Left ventricle myocardium inferior (tissue), 1 donor: ENCODE measurements at regions not wholly inside any gene's neighbourhood (a gene's known extent, or its start where the extent isn't known, plus 50 kb on each side); places are given as distances from the start of the nearest gene placed in this dataset.

Experiments used
- DNase-seq: peaks from one replicate; pipeline ENCODE4 v3.0.0-alpha.2; 2020
- H3K27ac ChIP-seq: fragments of 200-600 bp; replicated peaks from 2 replicates; pipeline ENCODE4 v1.8.0; 2021
- H3K27me3 ChIP-seq: fragments of 200-600 bp; 2 replicates; pipeline ENCODE4 v1.8.0; 2021; ENCODE audit warnings: low read depth
- H3K36me3 ChIP-seq: fragments of 200-600 bp; 2 replicates; pipeline ENCODE4 v1.8.0; 2021
- H3K4me1 ChIP-seq: fragments of 200-600 bp; 2 replicates; pipeline ENCODE4 v1.8.0; 2021
- H3K4me3 ChIP-seq: fragments of 200-600 bp; 2 replicates; pipeline ENCODE4 v1.8.0; 2021; ENCODE audit warnings: mild to moderate bottlenecking, moderate library complexity
- H3K9me3 ChIP-seq: fragments of 200-600 bp; replicated peaks from 2 replicates; pipeline ENCODE4 v1.8.0; 2021
- CTCF ChIP-seq: fragments of 200-600 bp; IDR thresholded peaks from 2 replicates; pipeline ENCODE4 v1.8.0; 2021; ENCODE audit warnings: antibody characterized with exemption, mild to moderate bottlenecking, borderline replicate concordance
- intact Hi-C: fragments of 100-400 bp; cut with micrococcal nuclease; formaldehyde crosslinking; loops from one replicate; pipeline ENCODE4 v1.11.0; 2022
- donor health status: DM: no; HTN: yes; CAD: no; lungs with severe emphysema.

GRCh38 chr10:131694168-131694780 is 206.5 kb upstream of the PPP2R2D start:
- no peaks in the 10 kb centered on the region for H3K36me3 ChIP-seq
- no peak for DNase-seq
- H3K9me3 ChIP-seq, result no peaks in the 10 kb centered on the region
- H3K27me3 ChIP-seq, result peaks cover 81% of the 10 kb centered on the region
- H3K27ac ChIP-seq, result no peak overlapping the region
- no peak overlapping the region for H3K4me3 ChIP-seq
- intact Hi-C loops, result no loop called here
- no peak for TF ChIP-seq CTCF
- no peaks in the 10 kb centered on the region for H3K4me1 ChIP-seq

- no peak overlapping the region for H3K27ac ChIP-seq
- no peaks in the 10 kb centered on the region for H3K4me1 ChIP-seq
- DNase-seq, result no peak
- no peaks in the 10 kb centered on the region for H3K36me3 ChIP-seq
- H3K9me3 ChIP-seq, result no peaks in the 10 kb centered on the region
- intact Hi-C loops, result no loop called here
- H3K27me3 ChIP-seq, result peaks cover 75% of the 10 kb centered on the region
- H3K4me3 ChIP-seq, result no peak overlapping the region
- no peak for TF ChIP-seq CTCF
Measured at GRCh38 chr10:131694781-131695495, 205.9 kb upstream of the PPP2R2D start.

GRCh38 chr10:131695496-131696165 is 205.2 kb upstream of the PPP2R2D start:
- H3K4me1 ChIP-seq, result no peaks in the 10 kb centered on the region
- H3K27ac ChIP-seq, result no peak overlapping the region
- intact Hi-C loops, result no loop called here
- no peaks in the 10 kb centered on the region for H3K36me3 ChIP-seq
- no peak overlapping the region for H3K4me3 ChIP-seq
- H3K27me3 ChIP-seq, result peaks cover 73% of the 10 kb centered on the region
- no peak for TF ChIP-seq CTCF
- no peak for DNase-seq
- H3K9me3 ChIP-seq, result no peaks in the 10 kb centered on the region

GRCh38 chr10:131697476-131698128 is 203.2 kb upstream of the PPP2R2D start:
- Histone ChIP-seq H3K9me3 (no peaks in the 10 kb centered on the region), H3K4me3 (no peak overlapping the region), H3K27me3 (peaks cover 71% of the 10 kb centered on the region), H3K27ac (no peak overlapping the region), H3K36me3 (no peaks in the 10 kb centered on the region), H3K4me1 (no peaks in the 10 kb centered on the region)
- intact Hi-C loops, result no loop called here
- DNase-seq, result no peak
- no peak for TF ChIP-seq CTCF

GRCh38 chr10:131698232-131698631 is 202.6 kb upstream of the PPP2R2D start:
- DNase-seq, result no peak
- TF ChIP-seq CTCF, result no peak
- Histone ChIP-seq H3K9me3 (no peaks in the 10 kb centered on the region), H3K36me3 (no peaks in the 10 kb centered on the region), H3K27me3 (peaks cover 71% of the 10 kb centered on the region), H3K27ac (no peak overlapping the region), H3K4me3 (no peak overlapping the region), H3K4me1 (no peaks in the 10 kb centered on the region)
- intact Hi-C loops, result no loop called here
